NCI-H1417 (cell line): ENCODE measurements at regions not wholly inside any gene's neighbourhood (a gene's known extent, or its start where the extent isn't known, plus 50 kb on each side); places are given as distances from the start of the nearest gene placed in this dataset.
"Not testable (repeated sequence)": the region's sequence is repeated elsewhere in the genome, so short reads cannot be mapped to it uniquely, and the experiment has no call there.

Experiments used
- DNase-seq, 3 experiments: peaks; one replicate each; lab custom pipeline; 2025; lab: John Stamatoyannopoulos, UW

GRCh38 chrX:122047261-122047660, 999.9 kb downstream of the GLUD2 start:
- DNase-seq: no peak

GRCh38 chrX:122055460-122055859, 1008.0 kb downstream of the GLUD2 start:
- DNase-seq: no peak

GRCh38 chrX:122055979-122056715, 1008.7 kb downstream of the GLUD2 start:
- no peak for DNase-seq

GRCh38 chrX:122076241-122076640, 1028.8 kb downstream of the GLUD2 start:
- no peak for DNase-seq

GRCh38 chrX:122078079-122078478, 1030.7 kb downstream of the GLUD2 start:
- DNase-seq: no peak

- no peak for DNase-seq
Observed at GRCh38 chrX:122087341-122087740, 1039.9 kb downstream of the GLUD2 start.

- DNase-seq: no peak
Observed at GRCh38 chrX:122091571-122091970, 1044.2 kb downstream of the GLUD2 start.

GRCh38 chrX:122092360-122092759, 1045.0 kb downstream of the GLUD2 start:
- DNase-seq: peak in 1 of 3 experiments; percentile 7

- no peak for DNase-seq
Observed at GRCh38 chrX:122092978-122093377, 1045.6 kb downstream of the GLUD2 start.

- DNase-seq: no peak
Observed at GRCh38 chrX:122094611-122095010, 1047.2 kb downstream of the GLUD2 start.

- peak in 1 of 3 experiments; percentile 10 for DNase-seq
Observed at GRCh38 chrX:122113376-122113775, 1066.0 kb downstream of the GLUD2 start.

- no peak for DNase-seq
Observed at GRCh38 chrX:122113896-122114295, 1066.5 kb downstream of the GLUD2 start.

GRCh38 chrX:122115604-122116003, 1068.2 kb downstream of the GLUD2 start:
- DNase-seq: peak in 1 of 3 experiments; percentile 17

- DNase-seq: no peak
Observed at GRCh38 chrX:122119361-122119760, 1064.7 kb upstream of the GRIA3 start.

GRCh38 chrX:122122274-122122673, 1061.8 kb upstream of the GRIA3 start:
- no peak for DNase-seq

- DNase-seq: no peak
Observed at GRCh38 chrX:122133478-122133877, 1050.6 kb upstream of the GRIA3 start.

GRCh38 chrX:122134291-122134690, 1049.8 kb upstream of the GRIA3 start:
- no peak for DNase-seq

- DNase-seq: no peak
Observed at GRCh38 chrX:122135070-122135469, 1049.0 kb upstream of the GRIA3 start.

- DNase-seq: not testable (repeated sequence)
Observed at GRCh38 chrX:122140219-122140618, 1043.9 kb upstream of the GRIA3 start.

- DNase-seq: no peak
Observed at GRCh38 chrX:122154019-122154418, 1030.1 kb upstream of the GRIA3 start.

GRCh38 chrX:122168241-122168640, 1015.8 kb upstream of the GRIA3 start:
- DNase-seq: no peak

- DNase-seq: no peak
Observed at GRCh38 chrX:122184791-122185190, 999.3 kb upstream of the GRIA3 start.

- no peak for DNase-seq
Observed at GRCh38 chrX:122187069-122187713, 996.9 kb upstream of the GRIA3 start.

GRCh38 chrX:122188751-122189150, 995.3 kb upstream of the GRIA3 start:
- no peak for DNase-seq
